ENCODE measurements at regions not wholly inside any gene's neighbourhood (a gene's known extent, or its start where the extent isn't known, plus 50 kb on each side); places are given as distances from the start of the nearest gene placed in this dataset.
"Not testable (repeated sequence)": the region's sequence is repeated elsewhere in the genome, so short reads cannot be mapped to it uniquely, and the experiment has no call there.

DNA sequence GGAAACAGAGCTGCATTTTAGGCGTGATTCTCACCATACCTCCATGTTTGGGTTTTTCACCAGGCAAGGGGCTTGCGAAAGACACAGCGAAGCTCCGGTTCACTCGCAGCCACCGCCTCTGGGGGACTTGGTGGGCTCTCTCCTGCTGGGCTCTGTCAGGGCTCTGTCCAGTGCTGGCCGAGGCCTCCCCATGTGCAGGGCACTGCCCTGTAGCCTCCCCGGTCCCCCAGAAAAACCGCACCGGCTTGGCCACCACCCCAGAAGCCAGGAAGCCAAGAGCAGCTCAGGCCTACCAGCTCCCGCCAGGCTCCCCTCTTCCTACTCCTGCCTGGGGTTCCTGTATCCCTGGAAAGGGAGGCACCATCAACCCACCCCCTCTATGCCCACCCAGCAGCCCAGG lies 151.5 kb downstream of the CTTN start:
- TF ChIP-seq GATA1 (IDR thresholded peaks at IDR 0.05; ENCODE audit: low read depth, low read length) (no peak), POLR2A (IDR thresholded peaks at IDR 0.05; ENCODE audit: low read length) (no peak)

DNA sequence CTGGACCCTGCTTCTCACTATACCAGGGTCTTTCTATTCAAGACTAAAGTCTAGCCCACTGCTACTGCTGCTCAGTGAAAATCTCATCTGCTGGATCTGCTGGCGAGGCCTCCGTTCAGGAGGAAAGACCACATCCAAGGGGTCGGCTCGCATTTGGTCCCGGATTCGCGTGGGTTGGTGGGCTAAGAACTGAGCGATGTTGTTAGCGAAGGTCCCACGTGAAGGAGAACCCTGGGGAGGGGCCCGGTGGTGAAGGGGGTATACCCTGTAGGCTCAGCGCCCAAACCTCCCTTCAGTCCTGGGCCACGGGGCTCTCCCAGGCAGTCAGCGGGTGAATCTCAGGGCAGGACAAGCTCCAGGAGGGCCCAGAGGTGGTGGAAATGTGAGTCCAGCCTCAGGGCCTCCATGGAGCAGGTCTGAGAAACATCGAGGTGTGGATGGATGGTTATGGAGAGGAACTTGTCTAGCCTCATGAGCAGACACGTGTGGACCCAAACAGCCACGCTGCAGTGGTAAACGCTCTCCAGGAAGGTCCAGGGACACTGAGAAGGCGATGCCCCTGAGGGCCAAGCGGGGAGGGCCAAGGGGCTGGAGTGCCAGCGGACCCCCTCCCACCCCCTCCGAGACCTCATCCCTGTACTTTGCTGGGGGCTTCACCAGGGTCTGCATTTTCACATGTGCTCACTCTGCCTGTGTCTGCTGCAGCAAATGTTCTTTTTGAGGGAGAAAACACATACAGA lies 152.3 kb downstream of the CTTN start:
- DNase-seq: no peak
- TF ChIP-seq POLR2A (IDR thresholded peaks at IDR 0.05; ENCODE audit: low read length) (no peak), GATA1 (IDR thresholded peaks at IDR 0.05; ENCODE audit: low read depth, low read length) (no peak)

More for the DNA sequence above, 151.5 kb downstream of the CTTN start:
- no peak for DNase-seq

DNA sequence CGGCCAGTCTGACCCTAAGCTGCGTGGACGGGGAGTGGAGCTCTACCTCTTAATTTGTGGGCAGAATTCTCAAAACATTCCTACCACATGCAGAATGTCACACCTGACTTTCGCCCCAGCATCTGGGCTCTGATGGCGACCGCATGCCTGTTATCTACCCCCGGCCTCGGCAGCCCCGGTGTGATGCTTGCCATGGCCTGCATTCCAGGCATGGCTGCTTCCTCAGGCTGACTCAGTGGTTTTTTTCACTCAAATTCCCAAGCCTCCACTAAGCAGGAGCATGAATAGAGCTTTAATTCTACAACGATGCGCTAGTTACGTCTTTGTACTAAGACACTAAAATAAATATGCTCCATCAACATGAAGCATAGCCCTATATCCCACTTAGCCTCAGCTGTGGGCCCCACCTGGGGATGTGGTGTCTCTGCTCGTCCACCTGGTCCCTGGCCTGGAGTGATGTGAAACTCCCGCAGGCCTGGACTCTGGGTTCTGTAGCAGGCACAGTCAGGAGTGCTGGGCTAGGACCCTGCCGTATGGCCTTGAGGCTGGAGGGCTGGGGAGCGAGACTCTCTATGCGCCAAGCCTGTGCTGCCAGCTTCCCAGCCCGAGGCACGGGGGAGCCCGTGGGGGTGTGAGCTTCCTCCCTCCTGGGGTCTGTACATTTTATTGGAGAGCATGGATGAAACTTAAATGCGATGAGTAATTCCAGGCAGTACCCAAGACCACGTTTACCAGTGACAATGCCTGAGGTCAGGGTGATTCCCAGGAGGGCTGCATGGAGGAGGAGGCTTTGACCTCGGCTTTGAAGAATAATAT lies 153.2 kb downstream of the CTTN start:
- DNase-seq: no peak
- TF ChIP-seq POLR2A (IDR thresholded peaks at IDR 0.05; ENCODE audit: low read length): no peak
- TF ChIP-seq GATA1 (IDR thresholded peaks at IDR 0.05; ENCODE audit: low read depth, low read length): no peak

DNA sequence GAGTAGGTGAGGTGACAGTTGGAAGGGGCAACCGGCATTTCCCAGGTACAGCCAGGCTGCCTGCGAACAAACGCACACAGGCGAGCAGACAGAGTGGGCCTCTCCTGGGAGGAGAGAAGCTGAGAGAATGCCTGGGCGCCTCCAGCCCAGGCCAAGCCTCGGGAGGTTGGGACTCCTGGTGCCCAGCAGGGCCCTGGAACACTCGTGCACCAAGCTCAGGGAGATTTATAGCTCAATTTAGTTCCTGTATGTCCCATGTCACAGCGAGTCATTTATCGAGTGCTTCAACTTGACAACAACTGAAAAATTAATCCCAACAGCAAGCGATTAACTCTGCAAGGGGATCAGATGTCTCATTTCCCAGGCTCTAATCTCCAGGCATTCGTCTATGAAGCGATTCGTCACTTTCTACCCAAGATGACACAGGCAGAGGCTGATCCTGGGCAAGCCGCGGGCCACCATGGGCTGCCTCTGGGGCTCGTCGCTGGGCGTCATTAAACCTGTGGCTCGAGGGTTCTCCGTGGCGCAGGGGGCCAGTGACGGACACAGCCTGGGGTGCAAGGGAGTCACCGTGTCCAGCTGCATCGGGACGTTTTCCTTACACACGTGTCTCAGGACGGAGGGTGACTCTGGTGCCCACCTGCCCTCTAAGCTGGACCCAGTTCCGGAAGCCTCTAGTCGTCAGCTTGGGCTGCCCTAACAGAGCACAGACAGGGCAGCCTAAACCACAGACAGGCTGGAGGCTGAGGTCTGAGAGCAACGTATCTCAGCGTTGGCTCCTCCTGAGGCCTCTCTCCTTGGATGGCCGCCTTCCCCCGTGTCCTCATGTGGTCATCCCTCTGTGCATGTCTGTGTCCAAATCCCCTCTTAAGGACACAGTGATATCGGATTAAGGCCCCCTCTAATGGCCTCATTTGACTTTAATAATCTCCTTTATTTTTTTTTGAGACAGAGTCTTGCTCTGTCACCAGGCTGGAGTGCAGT lies 154.1 kb downstream of the CTTN start:
- no peak for TF ChIP-seq GATA1 (IDR thresholded peaks at IDR 0.05; ENCODE audit: low read depth, low read length)
- no peak for TF ChIP-seq POLR2A (IDR thresholded peaks at IDR 0.05; ENCODE audit: low read length)
- no peak for DNase-seq

DNA sequence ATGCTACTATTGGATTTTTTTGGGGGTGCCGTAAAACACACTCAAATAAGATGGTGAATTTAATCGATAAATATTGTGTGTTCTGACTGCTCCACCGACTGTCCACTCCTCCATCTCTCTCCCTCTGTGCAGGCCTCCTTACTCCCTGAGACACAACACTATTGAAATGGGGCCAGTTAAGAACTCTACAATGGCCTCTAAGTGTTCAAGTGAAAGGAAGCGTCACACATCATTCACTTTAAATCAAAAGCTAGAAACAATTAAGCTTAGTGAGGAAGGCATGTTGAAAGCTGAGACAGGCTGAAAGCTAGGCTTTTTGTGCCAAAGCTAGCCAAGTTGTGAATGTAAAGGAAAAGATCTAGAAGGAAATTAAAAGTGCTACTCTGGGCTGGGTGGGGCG lies 156.7 kb downstream of the CTTN start:
- TF ChIP-seq GATA1 (IDR thresholded peaks at IDR 0.05; ENCODE audit: low read depth, low read length) (no peak), POLR2A (IDR thresholded peaks at IDR 0.05; ENCODE audit: low read length) (no peak)
- DNase-seq: no peak

DNA sequence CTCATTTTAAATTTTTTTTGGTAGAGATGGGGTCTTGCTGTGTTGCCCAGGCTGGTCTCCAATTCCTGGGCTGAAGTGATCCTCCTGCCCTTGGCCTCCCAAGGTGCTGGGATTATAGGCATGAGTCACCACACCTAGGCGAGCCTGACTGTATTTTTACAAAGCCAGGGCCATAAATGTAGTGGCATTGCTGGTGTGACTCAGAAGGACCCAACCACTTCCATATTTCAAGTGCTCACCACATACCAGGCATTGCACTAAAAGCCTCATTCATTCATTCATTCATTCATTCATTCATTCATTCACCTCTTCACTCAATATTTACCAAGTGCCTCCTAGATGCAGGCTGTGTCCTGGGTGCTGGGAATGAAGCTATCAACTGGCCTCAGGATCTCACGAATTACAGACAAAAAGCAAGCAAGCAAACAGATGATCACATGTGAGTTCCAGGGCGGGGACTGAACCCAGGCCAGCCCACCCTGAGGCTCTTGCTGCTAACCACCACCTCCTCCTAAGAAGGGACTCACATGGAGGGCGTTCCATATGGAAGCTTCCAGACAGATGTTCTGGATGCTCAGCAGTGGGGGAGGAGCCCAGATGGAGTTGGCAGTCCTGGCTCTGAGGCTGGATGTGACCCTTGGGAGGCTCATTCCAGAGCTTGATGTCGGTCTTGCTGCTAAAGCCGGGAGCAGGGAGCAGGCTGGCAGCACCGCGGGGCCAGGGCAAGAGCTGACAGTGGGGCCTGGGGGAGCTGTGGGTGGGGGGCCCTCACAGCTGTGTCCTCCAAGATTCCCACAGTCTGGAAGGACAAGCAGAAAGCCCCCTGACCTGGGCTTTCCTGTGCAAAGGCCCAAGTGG lies 158.8 kb downstream of the CTTN start:
- TF ChIP-seq GATA1 (IDR thresholded peaks at IDR 0.05; ENCODE audit: low read depth, low read length) (no peak), POLR2A (IDR thresholded peaks at IDR 0.05; ENCODE audit: low read length) (no peak)
- no peak for DNase-seq

DNA sequence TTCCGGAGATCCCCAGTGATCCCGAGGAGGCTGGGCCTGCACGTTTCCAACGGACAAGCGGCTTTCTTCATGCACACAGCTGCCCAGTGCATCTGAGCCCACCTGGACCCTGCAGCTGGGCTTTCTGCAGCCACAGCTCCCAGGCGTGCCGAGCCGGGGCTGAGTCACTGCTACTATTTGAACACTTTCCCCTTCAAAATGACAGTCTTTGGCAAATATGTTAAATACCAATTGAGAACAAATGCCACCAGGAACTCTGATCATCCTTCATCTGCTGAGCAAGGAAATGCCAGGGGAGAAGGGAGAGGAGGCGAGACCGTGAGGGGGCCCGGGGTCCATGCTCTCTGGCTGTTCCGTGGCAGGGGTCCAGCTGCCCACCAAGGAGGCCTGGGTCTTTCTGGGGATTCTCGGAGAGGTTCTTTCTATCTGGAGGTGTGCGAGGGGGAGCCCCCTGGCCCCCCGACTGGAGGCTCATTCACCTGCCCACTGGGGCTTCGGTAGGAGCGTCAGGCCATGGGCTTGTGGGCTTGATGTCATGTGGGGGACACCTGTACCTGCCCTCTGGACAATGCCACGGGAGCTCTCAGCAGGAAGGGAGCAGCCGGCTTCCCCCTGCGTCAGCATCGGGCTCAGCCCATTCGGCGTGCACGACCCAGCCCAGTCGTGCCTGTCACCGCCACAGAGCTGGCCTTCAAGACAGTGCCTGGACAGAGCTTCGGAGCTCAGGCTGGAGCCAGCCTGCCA lies 159.6 kb downstream of the CTTN start:
- no peak for TF ChIP-seq POLR2A (IDR thresholded peaks at IDR 0.05; ENCODE audit: low read length)
- TF ChIP-seq GATA1 (IDR thresholded peaks at IDR 0.05; ENCODE audit: low read depth, low read length): no peak
- DNase-seq: no peak

DNA sequence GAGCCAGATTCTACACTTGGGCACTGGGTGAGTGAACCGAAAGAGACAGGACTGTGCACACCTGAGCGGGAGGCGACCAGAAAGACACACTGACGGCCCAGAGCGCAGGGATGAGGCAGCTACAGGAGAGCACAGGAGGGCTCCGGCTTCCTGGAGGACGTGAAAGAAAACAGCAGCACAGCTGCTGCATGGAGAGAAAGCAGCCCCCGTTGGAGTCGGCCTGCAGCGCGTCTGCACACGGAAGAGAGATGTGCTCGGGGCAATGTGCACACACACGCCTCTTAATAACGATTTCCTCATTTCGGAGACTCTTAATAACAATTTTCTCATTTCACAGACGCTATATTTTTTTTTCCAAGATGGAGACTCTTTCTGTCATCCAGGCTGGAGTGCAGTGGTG lies 160.4 kb downstream of the CTTN start:
- no peak for DNase-seq
- TF ChIP-seq GATA1 (IDR thresholded peaks at IDR 0.05; ENCODE audit: low read depth, low read length) (no peak), POLR2A (IDR thresholded peaks at IDR 0.05; ENCODE audit: low read length) (no peak)

DNA sequence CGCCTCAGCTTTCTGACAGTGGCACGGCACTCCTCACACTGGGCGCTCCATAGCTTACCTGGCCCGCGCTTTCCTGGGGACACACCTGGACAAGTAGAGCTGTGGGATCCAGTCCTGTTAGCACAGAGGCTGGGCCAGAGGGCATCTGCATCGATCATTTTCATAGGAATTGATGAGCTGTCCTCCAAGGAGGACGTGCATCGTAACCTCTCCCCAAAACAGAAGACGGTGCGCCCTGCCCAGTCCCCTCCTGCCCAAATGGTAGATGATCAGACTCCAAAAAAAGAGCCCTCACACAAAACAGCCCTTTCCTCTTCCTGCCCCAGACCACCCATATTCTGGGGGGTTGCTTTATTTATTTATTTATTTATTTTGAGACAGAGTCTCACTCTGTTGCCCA lies 161.2 kb downstream of the CTTN start:
- DNase-seq: no peak
- TF ChIP-seq GATA1 (IDR thresholded peaks at IDR 0.05; ENCODE audit: low read depth, low read length) (no peak), POLR2A (IDR thresholded peaks at IDR 0.05; ENCODE audit: low read length) (no peak)

DNA sequence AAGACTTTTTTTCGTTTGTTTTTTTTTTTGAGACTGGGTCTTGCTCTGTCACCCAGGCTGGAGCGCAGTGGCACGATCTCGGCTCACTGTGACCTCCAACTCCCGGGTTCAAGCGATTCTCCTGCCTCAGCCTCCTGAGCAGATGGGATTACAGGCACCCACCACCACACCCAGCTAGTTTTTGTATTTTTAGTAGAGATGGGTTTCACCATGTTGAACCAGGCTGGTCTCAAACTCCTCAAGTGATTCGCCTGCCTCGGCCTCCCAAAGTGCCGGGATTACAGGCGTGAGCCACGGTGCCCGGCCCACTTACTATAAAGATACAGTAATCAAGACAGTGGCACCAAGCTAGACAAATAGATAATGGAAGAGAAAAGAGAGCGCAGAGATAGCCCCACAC lies 162.3 kb downstream of the CTTN start:
- not testable (repeated sequence) for DNase-seq

DNA sequence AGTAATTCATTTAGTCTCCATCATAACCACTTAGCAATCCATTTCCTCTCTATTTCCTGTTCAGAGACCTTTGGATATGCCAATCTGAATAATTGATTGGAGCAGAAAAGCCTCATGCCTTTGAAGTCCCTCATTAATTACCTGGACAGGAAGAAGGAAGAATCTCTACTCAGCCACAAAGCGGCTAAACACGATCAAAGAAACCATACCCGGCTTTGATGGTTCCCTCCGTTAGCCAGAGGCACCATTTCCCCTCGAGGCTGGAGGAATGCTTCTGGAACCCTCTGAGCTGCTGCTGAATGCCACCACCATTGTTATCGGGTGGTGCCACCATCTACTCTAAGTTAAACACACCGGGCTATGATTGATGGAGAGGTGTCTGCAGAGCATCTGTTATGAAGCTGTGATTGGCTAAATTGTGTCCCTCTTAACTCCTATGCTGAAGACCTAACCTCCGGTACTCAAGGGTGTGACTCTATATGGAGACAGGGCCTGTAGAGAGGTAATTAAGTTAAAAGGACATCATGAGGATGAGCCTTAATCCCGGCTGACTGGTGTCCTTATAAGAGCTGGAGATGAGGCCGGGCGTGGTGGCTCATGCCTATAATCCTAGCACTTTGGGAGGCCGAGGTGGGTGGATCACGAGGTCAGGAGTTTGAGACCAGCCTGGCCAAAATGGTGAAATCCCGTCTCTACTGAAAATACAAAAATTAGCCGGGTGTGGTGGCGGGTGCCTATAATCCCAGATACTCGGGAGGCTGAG lies 168.6 kb downstream of the CTTN start:
- no peak for DNase-seq
- TF ChIP-seq GATA1 (IDR thresholded peaks at IDR 0.05; ENCODE audit: low read depth, low read length): no peak

DNA sequence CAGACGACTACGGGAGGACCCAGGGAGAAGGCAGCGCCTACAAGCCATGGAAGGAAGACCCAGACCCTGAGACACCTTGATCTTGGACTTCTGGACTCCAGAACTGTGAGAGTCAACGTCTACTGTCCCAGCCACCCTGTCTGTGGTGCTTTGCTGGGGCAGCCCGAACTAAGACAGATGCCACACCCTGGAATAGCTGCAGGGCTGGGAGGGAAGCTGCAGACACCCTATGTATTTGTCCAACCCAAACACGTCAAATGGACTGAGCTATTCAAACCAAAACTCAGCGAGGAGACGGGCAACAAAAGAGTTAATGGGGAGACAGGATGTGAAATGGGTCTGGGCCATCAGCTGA lies 169.3 kb downstream of the CTTN start:
- DNase-seq: no peak

More for the DNA sequence above, 169.3 kb downstream of the CTTN start:
- TF ChIP-seq POLR2A (IDR thresholded peaks at IDR 0.05; ENCODE audit: low read length): no peak
- TF ChIP-seq GATA1 (IDR thresholded peaks at IDR 0.05; ENCODE audit: low read depth, low read length): no peak

Measured in erythroblast (primary cell).